ENCODE measurements at regions not wholly inside any gene's neighbourhood (a gene's known extent, or its start where the extent isn't known, plus 50 kb on each side); places are given as distances from the start of the nearest gene placed in this dataset.

- DNase-seq: no peak
Observed at GRCh38 chr15:91476861-91477260, 376.6 kb upstream of the SLCO3A1 start.

DNA sequence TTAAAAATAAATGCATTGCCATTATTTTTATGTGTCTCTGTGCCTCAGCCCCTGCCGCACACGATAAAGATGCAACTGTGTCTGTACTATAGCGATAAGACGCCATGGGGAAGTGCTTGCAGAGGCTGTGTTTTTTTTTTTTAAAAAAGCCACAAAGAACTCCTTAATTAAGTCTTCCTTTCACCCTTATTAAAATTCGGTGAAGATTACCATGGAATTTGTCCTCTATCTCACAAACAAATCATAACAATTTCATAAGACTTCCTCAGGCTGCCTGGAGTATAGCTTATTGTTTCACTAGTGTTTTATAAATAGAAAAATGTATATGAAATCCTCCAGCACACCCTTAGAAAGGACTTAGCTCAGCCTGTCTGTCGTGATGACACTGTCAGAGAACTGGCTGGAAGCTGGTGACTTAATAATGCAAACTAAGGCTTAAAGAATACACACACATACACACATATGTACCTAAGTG lies 374.8 kb upstream of the SLCO3A1 start:
- no peak for DNase-seq

DNA sequence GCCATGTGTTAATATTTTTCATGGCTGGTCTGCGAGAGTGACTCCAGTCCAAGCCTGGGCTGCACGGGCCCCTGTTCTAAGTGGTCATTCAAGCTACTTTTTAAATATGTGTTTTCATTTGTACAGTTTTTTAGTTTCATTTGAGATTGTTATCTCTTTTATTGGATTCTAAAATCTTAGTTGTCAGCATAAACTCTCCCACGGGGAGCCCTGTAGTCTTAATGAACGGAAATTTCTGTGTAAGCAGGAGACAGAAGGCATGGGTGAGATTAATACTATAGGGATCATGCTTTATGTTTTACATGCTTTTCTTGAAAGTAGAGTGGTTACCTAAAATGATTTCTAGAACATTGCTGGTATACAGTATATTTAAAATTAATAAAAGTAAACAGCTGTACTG lies 373.1 kb upstream of the SLCO3A1 start:
- DNase-seq: no peak

GRCh38 chr15:91482799-91483198 lies 370.7 kb upstream of the SLCO3A1 start:
- DNase-seq: no peak

GRCh38 chr15:91484141-91484540 lies 369.4 kb upstream of the SLCO3A1 start:
- DNase-seq: no peak

DNA sequence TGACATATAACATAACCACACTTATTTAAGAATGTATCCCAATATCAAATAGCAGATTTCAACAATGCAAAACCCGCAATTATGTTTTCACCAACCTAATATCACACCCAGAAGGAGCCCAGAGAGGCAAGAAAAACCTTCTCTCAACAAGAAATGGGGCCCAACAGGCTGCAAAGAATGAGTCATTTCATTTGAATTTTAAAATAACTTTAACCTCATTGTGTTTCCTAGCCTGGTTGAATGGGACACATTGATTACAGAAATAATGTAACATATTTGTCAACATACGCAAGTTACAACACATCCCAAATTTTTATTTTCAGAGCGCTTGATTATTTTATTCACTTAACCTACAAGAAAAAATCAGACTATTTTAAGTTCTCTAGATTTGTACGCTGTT lies 365.1 kb upstream of the SLCO3A1 start:
- no peak for DNase-seq

- no peak for DNase-seq
Observed at GRCh38 chr15:91490211-91490610, 363.3 kb upstream of the SLCO3A1 start.

DNA sequence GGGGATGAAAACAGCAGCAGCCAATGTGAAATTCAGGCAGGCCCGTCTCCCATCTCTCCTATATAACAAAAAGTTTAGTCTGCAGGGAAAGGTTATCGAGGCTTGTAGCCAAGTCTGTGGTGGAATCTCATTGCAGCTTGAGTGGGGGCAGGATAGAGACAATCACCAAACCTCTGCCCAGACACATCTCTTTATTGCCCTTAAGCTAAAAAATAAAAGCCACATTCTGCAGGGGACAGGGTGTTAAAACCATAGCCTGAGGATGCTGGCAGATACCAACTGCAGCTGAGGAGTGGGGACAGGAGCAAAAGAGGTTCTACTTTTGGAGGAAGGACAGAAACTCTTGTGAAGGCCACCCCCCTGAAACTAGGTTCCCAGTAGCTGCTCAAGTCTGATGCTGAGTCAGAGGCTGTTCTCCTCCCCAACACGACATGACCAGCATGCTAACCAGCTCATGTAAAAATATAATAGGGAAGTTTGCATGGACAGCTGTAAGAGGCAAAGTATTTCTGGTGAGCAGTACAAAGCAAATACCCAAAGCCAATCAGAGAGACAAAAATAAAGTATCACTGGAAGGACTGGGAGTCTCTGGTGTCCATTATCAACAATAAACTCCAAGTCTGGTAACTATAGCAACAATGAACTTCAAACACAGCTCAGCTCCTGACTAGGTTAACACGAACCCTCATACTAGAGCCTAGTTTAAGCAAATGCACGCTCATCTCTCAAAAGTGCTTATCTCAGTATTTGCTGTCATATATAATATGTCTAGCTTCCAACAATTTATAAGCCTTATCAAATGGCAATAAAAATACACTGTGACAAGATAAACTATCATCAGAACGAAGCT lies 362.2 kb upstream of the SLCO3A1 start:
- DNase-seq: peak; percentile 65

GRCh38 chr15:91496754-91497691 lies 356.5 kb upstream of the SLCO3A1 start:
- no peak for DNase-seq

DNA sequence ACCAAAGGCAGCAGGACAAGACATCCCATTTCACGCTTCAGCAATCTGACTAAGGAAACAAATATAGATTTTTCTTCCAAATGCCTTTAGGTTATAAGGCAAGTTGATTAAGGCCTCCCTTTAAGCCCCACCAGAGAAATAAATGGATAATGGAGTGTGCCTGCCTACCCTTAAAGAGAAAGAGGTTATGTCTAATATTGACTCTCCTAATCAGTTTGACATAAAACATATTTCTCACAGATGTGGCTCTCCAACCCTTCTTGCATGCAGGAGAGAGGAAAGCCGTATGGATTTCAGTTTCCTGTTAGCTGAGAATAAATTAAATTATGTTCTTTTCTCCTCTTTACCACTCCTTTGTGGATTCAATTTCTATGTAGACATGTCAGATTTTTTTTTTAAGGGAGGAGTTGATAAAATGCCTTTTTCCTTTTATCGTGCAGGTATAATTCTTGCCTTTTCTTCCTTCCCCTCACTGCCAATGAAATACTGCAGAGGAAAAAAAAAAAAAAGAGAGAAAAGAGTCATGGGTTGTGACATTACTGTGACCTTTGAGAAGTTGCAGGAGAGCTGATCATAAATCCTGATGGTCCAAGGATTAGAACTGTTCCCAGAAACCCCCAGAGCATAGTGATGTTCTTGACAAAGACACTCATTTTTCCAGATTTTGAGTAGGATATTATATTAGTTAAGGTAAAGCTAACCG lies 355.3 kb upstream of the SLCO3A1 start:
- DNase-seq: no peak

DNA sequence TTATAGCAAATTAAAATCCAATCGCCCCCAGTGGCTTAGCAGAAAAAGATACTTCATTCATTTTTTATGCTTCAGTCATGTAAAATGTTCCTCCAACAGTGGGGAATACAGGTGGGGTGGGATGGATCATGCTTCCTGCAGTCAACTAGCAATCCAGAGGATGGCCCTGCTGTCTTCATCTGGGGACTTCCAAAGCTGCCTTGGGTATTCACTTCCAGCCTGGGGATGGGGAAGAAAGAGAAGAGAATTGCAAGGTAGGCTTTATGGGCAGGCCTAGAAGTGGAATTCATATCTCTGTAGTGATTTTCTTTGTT lies 354.8 kb upstream of the SLCO3A1 start:
- no peak for DNase-seq

GRCh38 chr15:91499774-91500383 lies 353.6 kb upstream of the SLCO3A1 start:
- no peak for DNase-seq

DNA sequence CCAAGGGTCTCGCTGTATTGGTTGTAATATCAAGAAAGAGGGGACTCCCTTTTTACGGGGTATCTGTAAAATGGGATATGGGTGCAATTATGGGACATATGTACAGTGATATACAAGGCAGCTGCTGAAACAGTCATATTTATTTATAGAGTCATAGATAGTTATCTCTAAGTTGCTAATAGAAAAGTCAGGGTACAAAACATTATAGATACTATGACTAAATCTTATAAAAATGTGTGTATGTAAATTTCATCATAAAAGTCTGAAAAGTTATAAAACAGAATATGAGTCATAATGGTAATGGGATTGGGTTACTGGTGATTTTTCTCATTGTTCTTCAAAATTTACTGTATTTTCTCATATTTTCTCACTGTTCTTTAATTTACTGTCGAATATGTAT lies 344.9 kb upstream of the SLCO3A1 start:
- DNase-seq: peak; percentile 78

GRCh38 chr15:91514147-91514546 lies 339.4 kb upstream of the SLCO3A1 start:
- no peak for DNase-seq

DNA sequence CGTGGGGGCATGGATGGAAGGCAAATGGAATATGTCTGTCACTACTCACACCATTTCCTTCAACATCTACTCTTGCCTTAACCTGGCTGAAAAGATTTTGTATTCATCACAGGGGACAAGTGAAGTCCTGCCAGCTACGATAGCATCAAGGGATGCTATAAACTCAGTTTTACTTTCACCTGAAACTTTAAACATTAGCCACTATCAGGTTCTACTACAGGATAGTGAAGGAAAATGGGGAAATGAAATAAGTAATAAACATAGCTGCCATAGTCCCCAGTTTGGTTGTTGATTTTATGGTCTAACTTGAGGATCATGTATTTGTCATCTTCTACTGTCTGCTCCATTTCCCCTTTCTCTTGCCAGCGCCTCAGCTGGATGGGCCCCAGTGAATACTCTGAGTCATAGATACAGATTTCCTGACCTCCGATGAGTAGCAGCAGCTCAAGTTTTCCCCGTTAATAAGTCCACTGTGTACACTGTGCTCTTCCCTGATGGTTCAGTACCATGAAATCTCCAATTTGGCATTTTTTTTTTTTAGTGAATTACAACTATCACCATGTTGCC lies 338.2 kb upstream of the SLCO3A1 start:
- peak; percentile 94 for DNase-seq

DNA sequence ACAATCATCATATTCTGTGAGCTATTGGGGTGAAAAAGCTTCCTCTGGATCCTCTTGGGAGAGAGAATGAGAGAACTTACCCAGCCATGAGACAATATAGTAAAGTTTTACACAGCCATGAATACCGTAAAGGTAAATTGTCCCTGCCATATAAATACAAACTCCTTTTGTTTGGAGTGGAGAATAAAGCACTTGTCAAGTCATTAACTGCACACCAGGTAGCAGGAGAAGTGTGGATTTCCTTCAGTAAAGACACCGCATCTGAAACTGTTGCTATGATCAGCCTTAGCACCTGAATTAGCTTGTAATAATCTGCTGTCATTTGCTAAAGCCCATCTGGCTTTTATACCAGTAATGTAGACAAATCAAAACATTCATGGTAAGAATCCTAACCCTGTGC lies 336.6 kb upstream of the SLCO3A1 start:
- DNase-seq: no peak

DNA sequence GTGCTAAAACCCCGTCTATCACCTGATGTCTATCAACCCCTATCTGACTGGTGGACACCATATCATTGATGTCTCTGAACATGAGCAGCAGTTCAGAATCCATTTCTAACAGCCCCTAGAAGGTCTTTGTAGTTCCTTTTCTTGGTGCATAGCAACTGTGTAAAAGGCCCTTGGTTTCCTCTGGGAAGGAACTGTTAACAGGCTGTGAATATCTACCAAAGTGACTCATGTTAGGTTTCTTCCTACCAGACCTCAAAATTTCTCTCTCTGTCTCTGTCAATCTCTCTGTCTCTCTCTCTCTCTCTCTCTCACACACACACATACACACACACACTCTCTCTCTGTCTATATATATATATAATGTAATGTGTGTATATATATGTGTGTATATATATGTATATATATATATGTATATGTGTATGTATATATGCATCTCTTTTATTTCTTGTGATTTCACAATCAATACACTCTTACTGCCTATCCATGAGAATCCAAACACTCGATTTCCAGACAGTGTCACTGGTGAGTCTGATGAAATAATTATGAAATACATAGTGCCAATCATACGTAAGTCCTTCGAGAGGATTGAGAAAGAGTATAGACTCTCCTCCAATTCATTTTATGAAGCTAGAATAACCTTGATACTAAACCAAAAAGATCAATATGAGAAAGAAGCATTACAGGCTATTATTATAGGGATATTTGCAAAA lies 335.9 kb upstream of the SLCO3A1 start:
- peak; percentile 73 for DNase-seq

GRCh38 chr15:91520850-91521249 lies 332.7 kb upstream of the SLCO3A1 start:
- DNase-seq: peak; percentile 81

DNA sequence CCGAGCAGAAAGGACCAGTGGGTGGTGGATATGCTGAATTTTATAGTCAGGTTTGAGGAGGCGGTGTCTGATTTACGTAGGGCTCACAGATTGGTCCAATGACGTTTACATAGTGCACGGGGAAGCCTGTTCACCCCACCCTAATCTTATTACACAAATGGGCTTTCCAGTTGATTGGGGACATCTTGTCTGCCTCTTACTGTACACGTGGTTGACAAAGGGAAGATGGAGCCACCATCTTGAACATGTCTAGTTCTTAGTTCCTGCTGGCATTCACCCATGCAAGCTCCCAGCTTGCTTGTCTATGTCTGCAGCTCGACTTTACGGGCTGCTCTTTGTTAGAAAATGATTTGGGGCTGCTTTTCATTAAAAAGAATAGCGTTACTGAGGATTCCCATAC lies 332.0 kb upstream of the SLCO3A1 start:
- peak; percentile 39 for DNase-seq

- DNase-seq: peak; percentile 90
Observed at GRCh38 chr15:91521996-91522395, 331.5 kb upstream of the SLCO3A1 start.

GRCh38 chr15:91522605-91523332 lies 330.7 kb upstream of the SLCO3A1 start:
- peak; percentile 84 for DNase-seq

All from fibroblast of skin of right biceps (primary cell).